GM12878 (cell line): ENCODE measurements at regions not wholly inside any gene's neighbourhood (a gene's known extent, or its start where the extent isn't known, plus 50 kb on each side); places are given as distances from the start of the nearest gene placed in this dataset.

Experiments used
- ATAC-seq: fragments of 200-7000 bp; cut with Tn5 transposase; 3 replicates; pipeline ENCODE4 v1.9.1; 2020; ENCODE audit warnings: mild to moderate bottlenecking, moderate library complexity
- BruUV-seq: library from RNA; stranded (reverse); fragments of 400-500 nt; replicated peaks from 2 replicates; lab custom pipeline; 2021; lab: Mats Ljungman, UMichigan
- CTCF ChIA-PET: fragments of 300-600 bp; sonication (Branson Sonifier 250); formaldehyde crosslinking; extraction: SDS; loops from one replicate; lab custom pipeline; 2021; ENCODE audit warnings: inconsistent platforms; lab: Yijun Ruan, JAX
- POLR2A ChIA-PET: fragments of 350-600 bp; formaldehyde crosslinking; extraction: SDS; loops from one replicate; lab custom pipeline; 2021; ENCODE audit warnings: inconsistent platforms; lab: Charles Lee
- RAD21 ChIA-PET: fragments of 300-600 bp; sonication (Branson Sonifier 250); formaldehyde crosslinking; loops from one replicate; lab custom pipeline; 2023; ENCODE audit warnings: antibody characterized with exemption; ENCODE audit not compliant: unreplicated experiment; lab: Charles Lee
- SMC1A ChIA-PET: fragments of 300-600 bp; sonication (Branson Sonifier 250); formaldehyde crosslinking; loops from one replicate; lab custom pipeline; 2023; ENCODE audit not compliant: unreplicated experiment, uncharacterized antibody; lab: Charles Lee
- DNase-seq: peaks from one replicate; pipeline ENCODE4 v3.0.0-alpha.2; 2011; ENCODE audit warnings: low read depth, low spot score
- FAIRE-seq: peaks from 3 replicates; lab custom pipeline; 2011; peaks lifted over from hg19 to GRCh38; lab: Jason Lieb, UNC
- H2AFZ ChIP-seq: 2 replicates; pipeline ENCODE4 v1.6.0; 2011; ENCODE audit warnings: low read depth, low read length, control low read depth; ENCODE audit not compliant: control insufficient read depth
- H3K27ac ChIP-seq: 2 replicates; pipeline ENCODE4 v1.5.1; 2011; ENCODE audit warnings: control low read depth; ENCODE audit not compliant: control insufficient read depth, insufficient read depth
- H3K27me3 ChIP-seq, 2 experiments: replicated peaks in 1 of 2; 2 replicates each; pipeline versions ENCODE4 v1.6.0 to v1.6.1; 2011; ENCODE audit warnings: low read length in 1 of 2; ENCODE audit not compliant: control insufficient read depth in 2 of 2, insufficient read depth in 2 of 2
- H3K36me3 ChIP-seq, 2 experiments: 2 replicates each; pipeline ENCODE4 v1.5.1; 2011; ENCODE audit warnings: low read length in 1 of 2; ENCODE audit not compliant: control insufficient read depth in 2 of 2, insufficient read depth in 2 of 2
- H3K4me1 ChIP-seq: 2 replicates; pipeline ENCODE4 v1.6.1; 2011; ENCODE audit warnings: mild to moderate bottlenecking, low read length, moderate library complexity, mixed read lengths; ENCODE audit not compliant: control insufficient read depth, insufficient read depth
- H3K4me2 ChIP-seq: 2 replicates; pipeline ENCODE4 v1.6.0; 2011; ENCODE audit warnings: control low read depth; ENCODE audit not compliant: control insufficient read depth, insufficient read depth
- H3K4me3 ChIP-seq: fragments of 200-600 bp; sonication (generic); 2 replicates; pipeline ENCODE4 v1.5.1; 2016
- H3K79me2 ChIP-seq: 2 replicates; pipeline ENCODE4 v1.6.0; 2011; ENCODE audit warnings: low read length; ENCODE audit not compliant: control insufficient read depth, insufficient read depth
- H3K9ac ChIP-seq: 2 replicates; pipeline ENCODE4 v1.8.0; 2011; ENCODE audit warnings: low read length, control low read depth, mixed read lengths; ENCODE audit not compliant: control insufficient read depth, insufficient read depth
- H3K9me3 ChIP-seq: replicated peaks from 3 replicates; pipeline ENCODE4 v1.5.1; 2011; ENCODE audit warnings: mild to moderate bottlenecking, low read length; ENCODE audit not compliant: control insufficient read depth, insufficient read depth
- H4K20me1 ChIP-seq: 2 replicates; pipeline ENCODE4 v1.6.0; 2011; ENCODE audit not compliant: control insufficient read depth, insufficient read depth
- ASH2L ChIP-seq: fragments of 300-600, 200-600 bp; sonication (generic); IDR thresholded peaks from 2 replicates; pipeline ENCODE4 v1.6.1; 2017; ENCODE audit warnings: low read depth, mild to moderate bottlenecking, borderline replicate concordance
- CBFB ChIP-seq: IDR thresholded peaks from 2 replicates; pipeline ENCODE4 v1.6.1; 2016; ENCODE audit warnings: antibody characterized with exemption, low read depth
- CBX3 ChIP-seq: fragments of 200-600 bp; sonication (generic); IDR thresholded peaks from 2 replicates; pipeline ENCODE4 v1.6.1; 2016; ENCODE audit warnings: low read depth, borderline replicate concordance
- CBX5 ChIP-seq: sonication (generic); IDR thresholded peaks from 2 replicates; pipeline ENCODE4 v1.6.1; 2016; ENCODE audit warnings: low read depth, moderate library complexity, mild to moderate bottlenecking, inconsistent platforms
- CREB1 ChIP-seq: IDR thresholded peaks from 2 replicates; pipeline ENCODE4 v1.6.1; 2012; ENCODE audit warnings: low read depth, mild to moderate bottlenecking, inconsistent platforms
- EED ChIP-seq: sonication (generic); IDR thresholded peaks from 2 replicates; pipeline ENCODE4 v1.6.1; 2016; ENCODE audit warnings: antibody characterized with exemption, low read depth
- FOXM1 ChIP-seq: IDR thresholded peaks from 2 replicates; pipeline ENCODE4 v1.6.1; 2012; ENCODE audit warnings: low read depth, mild to moderate bottlenecking, inconsistent platforms, low read length, moderate library complexity
- IKZF2 ChIP-seq, 2 experiments: fragments of 450-650 bp; IDR thresholded peaks; 2 replicates each; pipeline ENCODE4 v1.6.1; 2017; ENCODE audit warnings: mild to moderate bottlenecking in 2 of 2, moderate library complexity in 2 of 2
- IRF4 ChIP-seq: IDR thresholded peaks from 2 replicates; pipeline ENCODE4 v1.6.1; 2011; ENCODE audit warnings: low read depth, low read length
- MYB ChIP-seq: fragments of 150-350 bp; IDR thresholded peaks from 2 replicates; pipeline ENCODE4 v1.6.1; 2014; ENCODE audit warnings: mild to moderate bottlenecking, low read depth, low read length, borderline replicate concordance
- NBN ChIP-seq: fragments of 450-650 bp; IDR thresholded peaks from 2 replicates; pipeline ENCODE4 v1.6.1; 2016
- NFYB ChIP-seq: IDR thresholded peaks from 2 replicates; pipeline ENCODE4 v1.6.1; 2011; ENCODE audit warnings: low read depth, mild to moderate bottlenecking, low read length, improper control_type of control experiment, moderate library complexity; ENCODE audit not compliant: insufficient read depth
- RAD21 ChIP-seq: IDR thresholded peaks from 2 replicates; pipeline ENCODE4 v1.6.1; 2011; ENCODE audit warnings: mild to moderate bottlenecking, low read depth, low read length, moderate library complexity; ENCODE audit not compliant: insufficient read depth
- SMAD5 ChIP-seq: IDR thresholded peaks from 2 replicates; pipeline ENCODE4 v1.6.1; 2016; ENCODE audit warnings: antibody characterized with exemption, low read depth
- SMC3 ChIP-seq: IDR thresholded peaks from 2 replicates; pipeline ENCODE4 v1.6.1; 2011; ENCODE audit warnings: low read length, improper control_type of control experiment, borderline replicate concordance
- SREBF1 ChIP-seq: IDR thresholded peaks from 2 replicates; pipeline ENCODE4 v1.6.1; 2012; ENCODE audit warnings: mild to moderate bottlenecking, low read length
- TARDBP ChIP-seq: IDR thresholded peaks from 2 replicates; pipeline ENCODE4 v1.6.1; 2016; ENCODE audit warnings: borderline replicate concordance
- TCF3 ChIP-seq: IDR thresholded peaks from 2 replicates; pipeline ENCODE4 v1.6.1; 2012; ENCODE audit warnings: low read depth, mild to moderate bottlenecking, low read length, borderline replicate concordance; ENCODE audit not compliant: insufficient read depth
- TCF7 ChIP-seq: IDR thresholded peaks from 2 replicates; pipeline ENCODE4 v1.6.1; 2014; ENCODE audit warnings: antibody characterized with exemption, borderline replicate concordance
- ZNF384 ChIP-seq: IDR thresholded peaks from 2 replicates; pipeline ENCODE4 v1.6.1; 2012; ENCODE audit warnings: low read depth, mild to moderate bottlenecking, low read length, improper control_type of control experiment, borderline replicate concordance
- ZSCAN29 ChIP-seq: fragments of 450-650 bp; IDR thresholded peaks from 2 replicates; pipeline ENCODE4 v1.6.1; 2017; ENCODE audit warnings: mild to moderate bottlenecking, moderate library complexity
- ZZZ3 ChIP-seq: IDR thresholded peaks from 2 replicates; pipeline ENCODE4 v1.6.1; 2011; ENCODE audit warnings: low read depth; ENCODE audit not compliant: control insufficient read depth, insufficient read length
- WGBS: methylation state at CpG from one replicate; pipeline ENCODE4 v1.1.6; 2016; ENCODE audit warnings: low lambda C conversion rate; ENCODE audit not compliant: insufficient replicate concordance, insufficient coverage; ENCODE audit errors: missing lambda C conversion rate; 5-methylcytosine and 5-hydroxymethylcytosine counted together
- in situ Hi-C: fragments of 300-500 bp; cut with MboI; formaldehyde crosslinking; loops from 9 replicates; pipeline ENCODE4 v1.14.3; 2018; ENCODE audit warnings: mixed read lengths
- intact Hi-C: fragments of 100-400 bp; cut with micrococcal nuclease; formaldehyde crosslinking; loops from one replicate; pipeline ENCODE4 v1.14.2; 2022; ENCODE audit not compliant: unreplicated experiment
- TF ChIP-seq, protein P1 (sequence below): IDR thresholded peaks from 2 replicates; pipeline ENCODE4 v1.6.1; 2012; ENCODE audit warnings: low read depth, low read length, improper control_type of control experiment
- TF ChIP-seq, protein P2 (sequence below): fragments of 450-650 bp; IDR thresholded peaks from 2 replicates; pipeline ENCODE4 v1.6.1; 2014; ENCODE audit warnings: mild to moderate bottlenecking

DNA sequence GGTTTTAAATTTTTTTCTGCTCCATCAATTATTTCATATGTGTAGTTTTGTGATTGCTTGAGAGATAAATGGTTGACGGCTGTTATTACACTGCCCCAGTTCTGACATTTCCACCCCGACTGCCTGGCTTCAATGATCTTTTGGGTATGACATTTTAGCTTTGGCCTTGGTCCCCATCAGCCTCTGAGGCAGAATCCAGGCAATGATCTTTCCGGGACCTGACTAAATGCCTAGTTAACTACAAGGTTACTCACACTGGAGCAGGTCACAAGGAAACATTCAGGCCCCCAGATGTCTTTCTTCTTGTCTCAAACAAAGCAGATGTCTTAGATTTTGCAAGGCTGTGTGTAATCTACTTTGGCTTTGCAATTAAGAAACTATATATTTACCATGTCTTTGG, 61.1 kb upstream of the TMCO5A start (continued):
- TF ChIP-seq MYB, result no peak
- no peak for TF ChIP-seq CREB1
- no peak for TF ChIP-seq CBFB
- no peak for TF ChIP-seq ZNF384
- no peak for TF ChIP-seq SREBF1
- no peak for TF ChIP-seq TCF3

DNA sequence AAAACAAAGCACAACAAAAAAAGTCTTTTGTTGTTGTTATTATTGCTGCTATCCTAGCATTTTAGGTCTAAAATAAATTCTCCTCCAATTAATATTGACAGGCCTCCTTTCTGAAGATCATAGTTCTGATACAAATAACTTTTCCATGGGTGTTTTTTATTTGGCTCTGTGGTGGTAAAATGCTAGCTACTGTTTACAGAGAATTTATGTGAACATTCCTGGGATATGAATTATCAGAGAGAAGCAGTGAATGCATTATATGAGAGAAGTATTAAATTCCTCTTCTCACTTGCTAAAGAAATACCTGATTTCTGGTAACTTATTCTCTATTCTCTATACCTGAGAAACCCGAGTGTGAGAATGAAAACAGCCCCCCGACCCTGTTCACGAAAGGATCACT, 57.5 kb upstream of the TMCO5A start:
- ATAC-seq (no peak), FAIRE-seq (no peak), DNase-seq (no peak)
- Histone ChIP-seq H3K9me3 (no peaks in the 10 kb centered on the region), H3K4me1 (no peaks in the 10 kb centered on the region), H2AFZ (no peak overlapping the region), H3K27me3 (no peaks in the 10 kb centered on the region), H4K20me1 (no peaks in the 10 kb centered on the region), H3K4me3 (no peak overlapping the region), H3K36me3 (no peaks in the 10 kb centered on the region), H3K9ac (no peak overlapping the region), H3K4me2 (no peak overlapping the region), H3K27ac (no peak overlapping the region), H3K79me2 (no peaks in the 10 kb centered on the region)
- 5% methylated on average over 3 of the region's 3 CpGs for WGBS
- CTCF ChIA-PET, result no interaction called here
- TF ChIP-seq IRF4 (no peak), CBX5 (no peak), RAD21 (no peak), SMC3 (no peak), NBN (no peak), ZSCAN29 (no peak), TCF3 (no peak), NFYB (no peak), ZZZ3 (no peak), FOXM1 (no peak), SMAD5 (no peak), TCF7 (no peak), EED (no peak), ASH2L (no peak), CBX3 (no peak), IKZF2 (IDR thresholded peaks at IDR 0.05) (no peak), TARDBP (no peak)
- TF ChIP-seq, protein P1, sequence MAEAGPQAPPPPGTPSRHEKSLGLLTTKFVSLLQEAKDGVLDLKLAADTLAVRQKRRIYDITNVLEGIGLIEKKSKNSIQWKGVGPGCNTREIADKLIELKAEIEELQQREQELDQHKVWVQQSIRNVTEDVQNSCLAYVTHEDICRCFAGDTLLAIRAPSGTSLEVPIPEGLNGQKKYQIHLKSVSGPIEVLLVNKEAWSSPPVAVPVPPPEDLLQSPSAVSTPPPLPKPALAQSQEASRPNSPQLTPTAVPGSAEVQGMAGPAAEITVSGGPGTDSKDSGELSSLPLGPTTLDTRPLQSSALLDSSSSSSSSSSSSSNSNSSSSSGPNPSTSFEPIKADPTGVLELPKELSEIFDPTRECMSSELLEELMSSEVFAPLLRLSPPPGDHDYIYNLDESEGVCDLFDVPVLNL, result no peak
- TF ChIP-seq, protein P2, sequence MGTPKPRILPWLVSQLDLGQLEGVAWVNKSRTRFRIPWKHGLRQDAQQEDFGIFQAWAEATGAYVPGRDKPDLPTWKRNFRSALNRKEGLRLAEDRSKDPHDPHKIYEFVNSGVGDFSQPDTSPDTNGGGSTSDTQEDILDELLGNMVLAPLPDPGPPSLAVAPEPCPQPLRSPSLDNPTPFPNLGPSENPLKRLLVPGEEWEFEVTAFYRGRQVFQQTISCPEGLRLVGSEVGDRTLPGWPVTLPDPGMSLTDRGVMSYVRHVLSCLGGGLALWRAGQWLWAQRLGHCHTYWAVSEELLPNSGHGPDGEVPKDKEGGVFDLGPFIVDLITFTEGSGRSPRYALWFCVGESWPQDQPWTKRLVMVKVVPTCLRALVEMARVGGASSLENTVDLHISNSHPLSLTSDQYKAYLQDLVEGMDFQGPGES, result no peak
- SMC1A ChIA-PET, result no interaction called here
- POLR2A ChIA-PET, result no interaction called here
- RAD21 ChIA-PET, result no interaction called here
- in situ Hi-C loops (loop anchor here (25.0 kb wide), 2 partner anchors 990 to 1365 kb away; no protein-coding TSS in a partner anchor), intact Hi-C loops (no loop called here)
- no TSS peak for BruUV-seq
